GM19099 (cell line): ENCODE measurements at regions not wholly inside any gene's neighbourhood (a gene's known extent, or its start where the extent isn't known, plus 50 kb on each side); places are given as distances from the start of the nearest gene placed in this dataset.

Experiments used
- POLR2A ChIP-seq: IDR thresholded peaks from 3 replicates; pipeline ENCODE4 v1.6.1; 2011; ENCODE audit warnings: low read depth; ENCODE audit not compliant: insufficient read length; ENCODE audit errors: extremely low read depth

- no peak for TF ChIP-seq POLR2A
Measured at GRCh38 chr6:166716910-166717617, 90.0 kb upstream of the RPS6KA2 start.

- TF ChIP-seq POLR2A = no peak
Measured at GRCh38 chr6:166715992-166716391, 88.9 kb upstream of the RPS6KA2 start.

- no peak for TF ChIP-seq POLR2A
Measured at GRCh38 chr6:166715065-166715464, 88.0 kb upstream of the RPS6KA2 start.

DNA sequence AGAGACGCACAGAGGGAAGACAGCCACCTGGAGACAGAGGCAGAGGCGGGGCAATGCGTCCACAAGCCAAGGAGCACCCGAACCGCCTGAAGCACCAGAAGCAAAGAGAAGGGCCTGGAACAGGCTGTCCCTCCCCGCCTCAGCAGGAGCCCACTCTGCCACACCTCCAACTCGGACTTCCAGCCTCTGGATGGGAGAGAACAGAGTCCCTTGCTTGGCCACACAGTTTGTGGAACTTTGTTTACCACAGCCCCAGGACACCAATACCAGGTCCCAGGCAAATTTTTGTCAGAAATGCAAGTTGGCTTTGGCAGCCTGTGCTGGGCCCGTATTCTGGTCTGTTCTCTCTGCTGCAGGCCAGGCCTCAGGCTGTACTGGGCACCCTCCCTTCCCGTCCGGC is 87.5 kb upstream of the RPS6KA2 start:
- no peak for TF ChIP-seq POLR2A

- no peak for TF ChIP-seq POLR2A
Measured at GRCh38 chr6:166714187-166714510, 87.1 kb upstream of the RPS6KA2 start.

DNA sequence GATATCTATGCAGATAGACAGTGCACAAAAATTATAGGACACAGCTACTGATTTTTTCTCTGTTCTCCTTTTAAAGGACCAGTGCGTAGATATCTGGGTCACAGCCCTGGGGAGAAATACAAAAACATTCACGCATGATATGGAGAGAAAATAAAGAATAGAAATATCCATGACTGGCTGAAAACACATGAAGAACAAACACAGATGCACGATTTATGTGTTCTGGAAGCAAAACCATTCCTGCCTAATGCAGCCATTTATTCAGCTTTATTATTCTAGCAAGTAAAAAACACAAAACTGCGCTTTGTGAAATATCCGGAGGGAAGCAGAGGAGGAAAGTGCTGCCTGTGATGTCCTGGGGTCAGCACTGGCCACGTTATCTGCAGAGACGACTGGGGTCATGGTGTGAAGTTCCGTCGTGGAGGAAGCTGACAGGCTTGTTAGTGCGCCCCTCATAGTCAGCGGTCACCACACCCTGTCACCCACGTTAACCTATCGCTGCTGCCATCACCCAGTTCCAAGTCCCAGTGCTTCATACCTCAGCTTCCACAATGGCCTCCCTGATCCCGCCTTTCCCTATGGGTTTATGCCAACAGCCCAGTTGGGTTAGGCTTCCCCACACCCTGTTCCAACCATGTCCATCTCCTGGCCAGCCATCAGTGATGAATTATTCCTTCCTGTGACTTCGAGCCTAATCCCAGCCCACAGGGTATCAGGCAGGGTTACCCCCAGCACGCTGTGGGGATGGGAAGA is 86.6 kb upstream of the RPS6KA2 start:
- no peak for TF ChIP-seq POLR2A

- no peak for TF ChIP-seq POLR2A
Measured at GRCh38 chr6:166712286-166713228, 85.5 kb upstream of the RPS6KA2 start.

DNA sequence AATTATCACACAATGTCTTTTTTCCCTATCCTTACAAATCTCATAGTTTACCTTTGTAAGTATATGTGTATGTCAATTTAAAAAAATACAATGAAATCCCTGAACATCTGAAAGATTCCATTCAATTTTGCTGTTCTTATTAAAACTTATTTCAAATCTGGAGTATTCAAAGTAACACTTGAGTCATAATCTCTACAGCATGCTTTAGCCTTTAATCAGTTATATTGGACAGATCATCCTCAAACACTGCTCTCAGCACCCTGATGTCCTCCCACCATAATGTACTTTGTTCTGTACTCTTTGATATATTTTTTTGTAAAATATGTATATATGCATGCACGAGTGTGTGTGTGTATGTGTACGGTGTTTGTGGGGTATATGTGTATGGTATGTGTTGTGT is 83.0 kb upstream of the RPS6KA2 start:
- TF ChIP-seq POLR2A = no peak

GRCh38 chr6:166708460-166708859 is 81.4 kb upstream of the RPS6KA2 start:
- TF ChIP-seq POLR2A = no peak

DNA sequence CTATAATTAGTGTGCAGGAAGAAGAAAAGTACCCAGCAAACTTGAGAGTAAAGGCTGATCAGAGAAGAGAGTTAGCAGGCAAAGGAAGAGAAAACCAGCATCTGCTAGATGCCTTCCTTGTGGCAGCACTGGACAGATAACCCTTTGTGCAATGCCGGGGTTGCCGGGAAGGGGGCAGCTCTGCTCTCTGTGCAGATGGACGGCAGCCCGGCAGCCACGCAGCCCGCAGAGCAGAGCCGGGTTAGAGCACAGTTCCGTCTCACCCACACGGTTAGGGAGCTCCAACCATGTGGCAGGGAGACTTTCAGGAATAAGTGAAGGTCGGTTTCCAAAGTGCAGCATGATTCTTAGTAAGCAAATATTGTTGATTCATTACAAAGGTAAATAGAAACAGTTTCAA is 80.0 kb upstream of the RPS6KA2 start:
- no peak for TF ChIP-seq POLR2A

GRCh38 chr6:166705069-166705468 is 78.0 kb upstream of the RPS6KA2 start:
- TF ChIP-seq POLR2A = no peak

- TF ChIP-seq POLR2A = no peak
Measured at GRCh38 chr6:166704171-166704570, 77.1 kb upstream of the RPS6KA2 start.

DNA sequence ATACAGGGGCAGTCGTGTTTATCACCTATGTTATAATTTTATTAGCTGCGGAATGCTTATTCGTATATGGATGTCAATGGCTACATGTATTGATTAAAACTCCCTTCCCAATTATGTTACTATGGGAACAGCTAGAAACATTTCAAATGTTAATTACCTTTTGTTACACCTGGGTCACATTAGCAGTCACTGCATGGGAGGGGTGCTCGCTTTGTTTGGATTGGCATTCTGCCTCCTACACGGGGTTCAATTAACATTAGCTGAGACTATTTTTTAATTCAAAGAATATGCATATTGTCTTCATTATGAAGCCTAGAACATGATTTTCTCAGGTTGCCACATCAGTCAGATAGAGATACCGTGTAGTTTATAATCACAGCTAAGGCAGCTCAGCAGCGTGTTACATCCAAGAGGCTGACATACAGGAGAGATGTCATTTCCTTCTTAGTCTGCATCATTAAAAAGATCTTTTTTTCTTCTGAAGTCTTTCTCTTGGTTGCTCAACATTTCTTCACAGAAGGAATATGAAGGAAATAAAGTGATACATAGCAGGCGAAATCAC is 76.2 kb upstream of the RPS6KA2 start:
- no peak for TF ChIP-seq POLR2A

- no peak for TF ChIP-seq POLR2A
Measured at GRCh38 chr6:166697113-166697512, 70.1 kb upstream of the RPS6KA2 start.

DNA sequence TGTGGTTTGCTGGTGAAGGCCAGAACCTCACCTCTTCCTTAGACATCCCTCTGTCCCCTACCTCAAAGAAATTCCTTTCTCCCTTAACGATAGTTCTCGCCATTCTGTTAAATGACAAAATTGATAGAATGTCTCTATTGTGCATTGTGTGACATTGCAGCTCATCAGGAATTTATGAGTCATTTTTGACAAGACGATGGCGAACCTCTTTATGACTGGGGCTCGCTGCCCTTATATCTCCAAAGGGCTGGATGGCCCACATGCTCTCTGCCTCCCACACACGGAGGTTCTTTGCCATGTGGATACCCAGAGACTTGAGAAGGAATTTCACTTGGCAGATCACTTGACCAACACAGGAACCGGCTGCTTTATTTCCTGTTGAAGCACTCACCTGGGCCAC is 66.8 kb upstream of the RPS6KA2 start:
- TF ChIP-seq POLR2A = no peak
